ENCODE measurements at regions not wholly inside any gene's neighbourhood (a gene's known extent, or its start where the extent isn't known, plus 50 kb on each side); places are given as distances from the start of the nearest gene placed in this dataset.
"Not testable (repeated sequence)": the region's sequence is repeated elsewhere in the genome, so short reads cannot be mapped to it uniquely, and the experiment has no call there.

DNA sequence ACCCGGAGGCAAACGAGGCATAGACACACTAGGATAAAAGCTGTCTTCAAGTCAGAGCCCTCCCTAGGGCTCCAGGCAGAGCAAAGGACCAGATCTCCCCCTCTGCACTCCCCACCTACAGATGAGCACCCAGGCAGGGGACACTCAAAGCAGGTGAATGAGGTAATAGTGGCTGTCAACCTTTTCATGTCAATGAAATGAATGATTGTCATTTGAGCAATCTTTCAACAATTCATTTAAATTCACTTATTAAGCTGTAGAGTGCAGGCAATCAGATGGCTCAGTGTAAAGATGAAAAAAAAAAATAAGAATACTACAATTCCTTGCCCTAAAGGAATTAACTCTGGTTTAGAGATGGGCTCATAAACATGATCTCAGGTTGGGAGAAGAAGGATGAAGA lies 427.8 kb upstream of the ISX start:
- FAIRE-seq: no peak
- Histone ChIP-seq H3K27me3 (ENCODE audit: control insufficient read depth, insufficient read depth, low read length) (no peaks in the 10 kb centered on the region), H3K27ac (ENCODE audit: low read depth in 2 of 2, low read length in 2 of 2) (no peak overlapping the region), H3K36me3 (ENCODE audit: control insufficient read depth in 2 of 3, insufficient read depth in 3 of 3, low read length in 3 of 3) (no peaks in the 10 kb centered on the region), H3K9ac (ENCODE audit: low read length in 3 of 3) (no peak overlapping the region), H3K4me1 (ENCODE audit: control insufficient read depth in 2 of 3, insufficient read depth in 2 of 3, low read depth in 1 of 3, low read length in 3 of 3) (no peaks in the 10 kb centered on the region), H3K4me3 (ENCODE audit: low read length in 3 of 3) (no peak overlapping the region), H3K9me3 (ENCODE audit: control insufficient read depth in 2 of 3, insufficient read depth in 1 of 3, low read length in 3 of 3) (no peaks in the 10 kb centered on the region)
- DNase-seq: no peak
- TF ChIP-seq CTCF (IDR thresholded peaks at IDR 0.05; ENCODE audit: borderline replicate concordance, extremely low read depth, insufficient read depth): no peak
- intact Hi-C loops (cut with DNase I): no loop called here

GRCh38 chr22:34639911-34640310 lies 426.0 kb upstream of the ISX start:
- Histone ChIP-seq H3K36me3 (ENCODE audit: control insufficient read depth in 2 of 3, insufficient read depth in 3 of 3, low read length in 3 of 3) (no peaks in the 10 kb centered on the region), H3K9ac (ENCODE audit: low read length in 3 of 3) (no peak overlapping the region), H3K9me3 (ENCODE audit: control insufficient read depth in 2 of 3, insufficient read depth in 1 of 3, low read length in 3 of 3) (no peaks in the 10 kb centered on the region), H3K27ac (ENCODE audit: low read depth in 2 of 2, low read length in 2 of 2) (no peak overlapping the region), H3K4me3 (ENCODE audit: low read length in 3 of 3) (no peak overlapping the region), H3K4me1 (ENCODE audit: control insufficient read depth in 2 of 3, insufficient read depth in 2 of 3, low read depth in 1 of 3, low read length in 3 of 3) (no peaks in the 10 kb centered on the region), H3K27me3 (ENCODE audit: control insufficient read depth, insufficient read depth, low read length) (no peaks in the 10 kb centered on the region)
- no peak for TF ChIP-seq CTCF (IDR thresholded peaks at IDR 0.05; ENCODE audit: borderline replicate concordance, extremely low read depth, insufficient read depth)
- no peak for DNase-seq
- no peak for FAIRE-seq
- intact Hi-C loops (cut with DNase I): no loop called here

- Histone ChIP-seq H3K27ac (ENCODE audit: low read depth in 2 of 2, low read length in 2 of 2) (no peak overlapping the region), H3K36me3 (ENCODE audit: control insufficient read depth in 2 of 3, insufficient read depth in 3 of 3, low read length in 3 of 3) (no peaks in the 10 kb centered on the region), H3K4me1 (ENCODE audit: control insufficient read depth in 2 of 3, insufficient read depth in 2 of 3, low read depth in 1 of 3, low read length in 3 of 3) (no peaks in the 10 kb centered on the region), H3K9me3 (ENCODE audit: control insufficient read depth in 2 of 3, insufficient read depth in 1 of 3, low read length in 3 of 3) (no peaks in the 10 kb centered on the region), H3K27me3 (ENCODE audit: control insufficient read depth, insufficient read depth, low read length) (no peaks in the 10 kb centered on the region), H3K9ac (ENCODE audit: low read length in 3 of 3) (no peak overlapping the region), H3K4me3 (ENCODE audit: low read length in 3 of 3) (no peak overlapping the region)
- peak in 4 of 5 donors; percentile 6 to 33 (median 26) for DNase-seq
- no peak for FAIRE-seq
- no peak for TF ChIP-seq CTCF (IDR thresholded peaks at IDR 0.05; ENCODE audit: borderline replicate concordance, extremely low read depth, insufficient read depth)
- intact Hi-C loops (cut with DNase I): no loop called here
Measured at GRCh38 chr22:34645375-34645774, 420.6 kb upstream of the ISX start.

- H3K27ac ChIP-seq (ENCODE audit: low read depth in 2 of 2, low read length in 2 of 2): no peak overlapping the region
- no peaks in the 10 kb centered on the region for H3K27me3 ChIP-seq (ENCODE audit: control insufficient read depth, insufficient read depth, low read length)
- FAIRE-seq (no peak), DNase-seq (no peak)
- no peaks in the 10 kb centered on the region for H3K4me1 ChIP-seq (ENCODE audit: control insufficient read depth in 2 of 3, insufficient read depth in 2 of 3, low read depth in 1 of 3, low read length in 3 of 3)
- intact Hi-C loops (cut with DNase I): no loop called here
- H3K9ac ChIP-seq (ENCODE audit: low read length in 3 of 3): no peak overlapping the region
- TF ChIP-seq CTCF (IDR thresholded peaks at IDR 0.05; ENCODE audit: borderline replicate concordance, extremely low read depth, insufficient read depth): no peak
- no peaks in the 10 kb centered on the region for H3K36me3 ChIP-seq (ENCODE audit: control insufficient read depth in 2 of 3, insufficient read depth in 3 of 3, low read length in 3 of 3)
- H3K9me3 ChIP-seq (ENCODE audit: control insufficient read depth in 2 of 3, insufficient read depth in 1 of 3, low read length in 3 of 3): no peaks in the 10 kb centered on the region
- no peak overlapping the region for H3K4me3 ChIP-seq (ENCODE audit: low read length in 3 of 3)
Measured at GRCh38 chr22:34669001-34669400, 397.0 kb upstream of the ISX start.

DNA sequence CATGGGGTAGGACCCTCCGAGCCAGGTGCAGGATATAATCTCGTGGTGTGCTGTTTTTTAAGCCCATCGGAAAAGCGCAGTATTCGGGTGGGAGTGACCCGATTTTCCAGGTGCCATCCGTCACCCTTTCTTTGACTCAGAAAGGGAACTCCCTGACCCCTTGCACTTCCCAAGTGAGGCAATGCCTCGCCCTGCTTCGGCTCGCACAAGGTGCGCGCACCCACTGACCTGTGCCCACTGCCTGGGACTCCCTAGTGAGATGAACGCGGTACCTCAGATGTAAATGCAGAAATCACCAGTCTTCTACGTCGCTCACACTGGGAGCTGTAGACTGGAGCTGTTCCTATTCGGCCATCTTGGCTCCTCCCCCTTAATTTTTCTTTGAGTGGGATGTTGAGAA lies 382.9 kb upstream of the ISX start:
- H3K9ac ChIP-seq (ENCODE audit: low read length in 3 of 3); H3K36me3 ChIP-seq (ENCODE audit: control insufficient read depth in 2 of 3, insufficient read depth in 3 of 3, low read length in 3 of 3); H3K27me3 ChIP-seq (ENCODE audit: control insufficient read depth, insufficient read depth, low read length); FAIRE-seq; H3K4me3 ChIP-seq (ENCODE audit: low read length in 3 of 3); intact Hi-C loops (cut with DNase I); DNase-seq; H3K4me1 ChIP-seq (ENCODE audit: control insufficient read depth in 2 of 3, insufficient read depth in 2 of 3, low read depth in 1 of 3, low read length in 3 of 3); H3K9me3 ChIP-seq (ENCODE audit: control insufficient read depth in 2 of 3, insufficient read depth in 1 of 3, low read length in 3 of 3); H3K27ac ChIP-seq (ENCODE audit: low read depth in 2 of 2, low read length in 2 of 2): not testable (repeated sequence)

GRCh38 chr22:34684278-34684677 lies 381.7 kb upstream of the ISX start:
- H3K4me1 ChIP-seq (ENCODE audit: control insufficient read depth in 2 of 3, insufficient read depth in 2 of 3, low read depth in 1 of 3, low read length in 3 of 3); intact Hi-C loops (cut with DNase I); H3K36me3 ChIP-seq (ENCODE audit: control insufficient read depth in 2 of 3, insufficient read depth in 3 of 3, low read length in 3 of 3); H3K4me3 ChIP-seq (ENCODE audit: low read length in 3 of 3); FAIRE-seq; H3K27me3 ChIP-seq (ENCODE audit: control insufficient read depth, insufficient read depth, low read length); H3K27ac ChIP-seq (ENCODE audit: low read depth in 2 of 2, low read length in 2 of 2); H3K9me3 ChIP-seq (ENCODE audit: control insufficient read depth in 2 of 3, insufficient read depth in 1 of 3, low read length in 3 of 3); DNase-seq; H3K9ac ChIP-seq (ENCODE audit: low read length in 3 of 3): not testable (repeated sequence)
